ENCODE measurements at regions not wholly inside any gene's neighbourhood (a gene's known extent, or its start where the extent isn't known, plus 50 kb on each side); places are given as distances from the start of the nearest gene placed in this dataset.

- no peaks in the 10 kb centered on the region for H3K36me3 ChIP-seq (ENCODE audit: insufficient read depth, low read length)
- H3K27ac ChIP-seq (ENCODE audit: low read depth, low read length), result no peak overlapping the region
- POLR2A ChIA-PET, result no interaction called here
- no peaks in the 10 kb centered on the region for H3K36me3 Mint-ChIP-seq
- CTCF ChIA-PET, result no interaction called here
- no peak overlapping the region for H3K4me3 Mint-ChIP-seq
- no peaks in the 10 kb centered on the region for H3K27me3 ChIP-seq (ENCODE audit: insufficient read depth, low read length, poor library complexity, severe bottlenecking)
- H3K9me3 Mint-ChIP-seq, result peaks cover 0 to 5% (median 2%) of the 10 kb centered on the region in 5 donors
- no peak overlapping the region for H3K4me3 ChIP-seq (ENCODE audit: low read length)
- no peak for DNase-seq
- no peaks in the 10 kb centered on the region for H3K9me3 ChIP-seq (ENCODE audit: low read length)
- H3K4me1 Mint-ChIP-seq, result no peaks in the 10 kb centered on the region
- H3K4me1 ChIP-seq (ENCODE audit: insufficient read depth, low read length), result no peaks in the 10 kb centered on the region
- no peak overlapping the region for H3K27ac Mint-ChIP-seq
- no peaks in the 10 kb centered on the region for H3K27me3 Mint-ChIP-seq
These were observed 189.6 kb upstream of the NBEA start for GRCh38 chr13:34752283-34752960.

GRCh38 chr13:34756136-34756535 is 185.9 kb upstream of the NBEA start:
- H3K9me3 Mint-ChIP-seq, result peaks cover 0 to 7% (median 4%) of the 10 kb centered on the region in 5 donors

GRCh38 chr13:34756572-34756971 is 185.5 kb upstream of the NBEA start:
- no peak for DNase-seq
- Mint-ChIP-seq H3K27ac (no peak overlapping the region), H3K9me3 (peaks cover 0 to 6% (median 4%) of the 10 kb centered on the region in 5 donors), H3K4me1 (no peaks in the 10 kb centered on the region), H3K4me3 (no peak overlapping the region), H3K27me3 (no peaks in the 10 kb centered on the region), H3K36me3 (no peaks in the 10 kb centered on the region)
- Histone ChIP-seq H3K4me3 (ENCODE audit: low read length) (no peak overlapping the region), H3K4me1 (ENCODE audit: insufficient read depth, low read length) (no peaks in the 10 kb centered on the region), H3K9me3 (ENCODE audit: low read length) (no peaks in the 10 kb centered on the region), H3K27ac (ENCODE audit: low read depth, low read length) (no peak overlapping the region), H3K36me3 (ENCODE audit: insufficient read depth, low read length) (no peaks in the 10 kb centered on the region), H3K27me3 (ENCODE audit: insufficient read depth, low read length, poor library complexity, severe bottlenecking) (no peaks in the 10 kb centered on the region)
- ChIA-PET CTCF (no interaction called here), POLR2A (no interaction called here)

More at GRCh38 chr13:34756136-34756535, 185.9 kb upstream of the NBEA start:
- H3K36me3 ChIP-seq (ENCODE audit: insufficient read depth, low read length), result no peaks in the 10 kb centered on the region
- Mint-ChIP-seq H3K4me1 (no peaks in the 10 kb centered on the region), H3K4me3 (no peak overlapping the region), H3K27ac (no peak overlapping the region), H3K36me3 (no peaks in the 10 kb centered on the region), H3K27me3 (no peaks in the 10 kb centered on the region)
- H3K4me1 ChIP-seq (ENCODE audit: insufficient read depth, low read length), result no peaks in the 10 kb centered on the region
- no peaks in the 10 kb centered on the region for H3K27me3 ChIP-seq (ENCODE audit: insufficient read depth, low read length, poor library complexity, severe bottlenecking)
- ChIA-PET CTCF (no interaction called here), POLR2A (no interaction called here)
- DNase-seq, result no peak
- no peak overlapping the region for H3K27ac ChIP-seq (ENCODE audit: low read depth, low read length)
- no peak overlapping the region for H3K4me3 ChIP-seq (ENCODE audit: low read length)
- H3K9me3 ChIP-seq (ENCODE audit: low read length), result no peaks in the 10 kb centered on the region

- peaks cover 0 to 6% (median 4%) of the 10 kb centered on the region in 5 donors for H3K9me3 Mint-ChIP-seq
- no peaks in the 10 kb centered on the region for H3K4me1 Mint-ChIP-seq
- Histone ChIP-seq H3K36me3 (ENCODE audit: insufficient read depth, low read length) (no peaks in the 10 kb centered on the region), H3K27me3 (ENCODE audit: insufficient read depth, low read length, poor library complexity, severe bottlenecking) (no peaks in the 10 kb centered on the region), H3K27ac (ENCODE audit: low read depth, low read length) (no peak overlapping the region), H3K4me3 (ENCODE audit: low read length) (no peak overlapping the region), H3K4me1 (ENCODE audit: insufficient read depth, low read length) (no peaks in the 10 kb centered on the region), H3K9me3 (ENCODE audit: low read length) (no peaks in the 10 kb centered on the region)
- no peak overlapping the region for H3K27ac Mint-ChIP-seq
- ChIA-PET POLR2A (no interaction called here), CTCF (no interaction called here)
- H3K27me3 Mint-ChIP-seq, result no peaks in the 10 kb centered on the region
- DNase-seq, result no peak
- no peak overlapping the region for H3K4me3 Mint-ChIP-seq
- no peaks in the 10 kb centered on the region for H3K36me3 Mint-ChIP-seq
These were observed 184.6 kb upstream of the NBEA start for GRCh38 chr13:34757441-34757840.

GRCh38 chr13:34758628-34759027 is 183.4 kb upstream of the NBEA start:
- no peak for DNase-seq
- CTCF ChIA-PET, result no interaction called here
- Histone ChIP-seq H3K9me3 (ENCODE audit: low read length) (no peaks in the 10 kb centered on the region), H3K27ac (ENCODE audit: low read depth, low read length) (no peak overlapping the region), H3K36me3 (ENCODE audit: insufficient read depth, low read length) (no peaks in the 10 kb centered on the region), H3K4me1 (ENCODE audit: insufficient read depth, low read length) (no peaks in the 10 kb centered on the region), H3K27me3 (ENCODE audit: insufficient read depth, low read length, poor library complexity, severe bottlenecking) (no peaks in the 10 kb centered on the region), H3K4me3 (ENCODE audit: low read length) (no peak overlapping the region)
- H3K27ac Mint-ChIP-seq, result no peak overlapping the region
- H3K4me1 Mint-ChIP-seq, result no peaks in the 10 kb centered on the region
- H3K36me3 Mint-ChIP-seq, result no peaks in the 10 kb centered on the region
- H3K27me3 Mint-ChIP-seq, result no peaks in the 10 kb centered on the region
- no peak overlapping the region for H3K4me3 Mint-ChIP-seq
- peaks cover 0 to 6% (median 4%) of the 10 kb centered on the region in 5 donors for H3K9me3 Mint-ChIP-seq
- POLR2A ChIA-PET, result no interaction called here

DNA sequence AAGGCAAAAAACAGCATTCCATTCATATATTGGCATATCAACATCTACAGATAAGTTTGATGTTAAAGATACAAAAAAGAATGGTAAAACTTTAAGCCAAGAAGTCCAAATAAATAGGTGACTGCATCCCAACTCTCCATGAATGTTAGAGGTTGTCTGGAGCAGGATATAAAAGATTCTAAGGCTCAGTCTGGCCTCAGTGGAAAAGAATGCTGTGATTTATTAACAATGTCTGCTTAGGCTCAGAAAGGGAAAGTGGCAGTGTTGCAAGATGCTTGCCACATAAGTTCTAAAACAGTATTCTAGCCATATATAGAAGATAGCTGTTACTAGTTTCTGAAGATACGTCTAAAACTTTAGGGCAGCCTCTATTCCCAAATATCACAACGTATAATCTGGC is 179.8 kb upstream of the NBEA start:
- ChIA-PET CTCF (no interaction called here), POLR2A (no interaction called here)
- Mint-ChIP-seq H3K4me3 (no peak overlapping the region), H3K4me1 (no peaks in the 10 kb centered on the region), H3K36me3 (no peaks in the 10 kb centered on the region), H3K27ac (no peak overlapping the region), H3K9me3 (peaks cover 3 to 9% (median 5%) of the 10 kb centered on the region in 5 donors), H3K27me3 (no peaks in the 10 kb centered on the region)
- no peaks in the 10 kb centered on the region for H3K4me1 ChIP-seq (ENCODE audit: insufficient read depth, low read length)
- H3K9me3 ChIP-seq (ENCODE audit: low read length), result no peaks in the 10 kb centered on the region
- H3K27ac ChIP-seq (ENCODE audit: low read depth, low read length), result no peak overlapping the region
- H3K36me3 ChIP-seq (ENCODE audit: insufficient read depth, low read length), result no peaks in the 10 kb centered on the region
- no peaks in the 10 kb centered on the region for H3K27me3 ChIP-seq (ENCODE audit: insufficient read depth, low read length, poor library complexity, severe bottlenecking)
- H3K4me3 ChIP-seq (ENCODE audit: low read length), result no peak overlapping the region
- no peak for DNase-seq

DNA sequence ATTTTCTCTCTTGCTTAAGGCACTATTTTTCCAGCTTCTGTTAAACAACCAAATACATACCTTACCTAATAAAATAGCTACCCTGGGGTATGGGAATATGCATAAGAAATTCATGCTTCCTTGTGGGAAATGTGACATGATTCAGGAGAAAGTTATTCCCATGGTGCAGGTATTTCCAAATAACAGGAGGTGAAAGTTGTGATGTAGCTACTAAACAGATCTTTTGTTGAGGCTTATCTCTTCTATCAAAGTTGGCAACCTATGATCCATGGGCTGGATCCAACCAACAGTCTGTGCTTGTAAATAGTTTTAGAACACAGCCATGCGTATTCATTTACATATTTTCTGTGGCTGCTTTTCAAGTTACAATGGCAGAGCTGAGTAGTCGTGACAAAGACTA is 177.8 kb upstream of the NBEA start:
- CTCF ChIA-PET, result no interaction called here
- H3K4me3 Mint-ChIP-seq, result no peak overlapping the region
- no peaks in the 10 kb centered on the region for H3K27me3 ChIP-seq (ENCODE audit: insufficient read depth, low read length, poor library complexity, severe bottlenecking)

GRCh38 chr13:34765446-34766180 is 176.5 kb upstream of the NBEA start:
- Histone ChIP-seq H3K9me3 (ENCODE audit: low read length) (no peaks in the 10 kb centered on the region), H3K4me1 (ENCODE audit: insufficient read depth, low read length) (no peaks in the 10 kb centered on the region), H3K36me3 (ENCODE audit: insufficient read depth, low read length) (no peaks in the 10 kb centered on the region), H3K27ac (ENCODE audit: low read depth, low read length) (no peak overlapping the region), H3K4me3 (ENCODE audit: low read length) (no peak overlapping the region), H3K27me3 (ENCODE audit: insufficient read depth, low read length, poor library complexity, severe bottlenecking) (no peaks in the 10 kb centered on the region)
- Mint-ChIP-seq H3K27ac (no peak overlapping the region), H3K36me3 (no peaks in the 10 kb centered on the region), H3K9me3 (peaks cover 2 to 10% (median 6%) of the 10 kb centered on the region in 5 donors), H3K4me3 (no peak overlapping the region), H3K27me3 (no peaks in the 10 kb centered on the region), H3K4me1 (no peaks in the 10 kb centered on the region)
- ChIA-PET POLR2A (no interaction called here), CTCF (no interaction called here)
- DNase-seq, result no peak

More for the DNA sequence above, 177.8 kb upstream of the NBEA start:
- no peak overlapping the region for H3K4me3 ChIP-seq (ENCODE audit: low read length)
- no peak overlapping the region for H3K27ac ChIP-seq (ENCODE audit: low read depth, low read length)
- POLR2A ChIA-PET, result no interaction called here
- H3K27me3 Mint-ChIP-seq, result no peaks in the 10 kb centered on the region
- no peaks in the 10 kb centered on the region for H3K9me3 ChIP-seq (ENCODE audit: low read length)
- H3K9me3 Mint-ChIP-seq, result peaks cover 3 to 7% (median 5%) of the 10 kb centered on the region in 5 donors
- no peak overlapping the region for H3K27ac Mint-ChIP-seq
- no peak for DNase-seq
- H3K36me3 ChIP-seq (ENCODE audit: insufficient read depth, low read length), result no peaks in the 10 kb centered on the region
- H3K36me3 Mint-ChIP-seq, result no peaks in the 10 kb centered on the region
- H3K4me1 ChIP-seq (ENCODE audit: insufficient read depth, low read length), result no peaks in the 10 kb centered on the region
- no peaks in the 10 kb centered on the region for H3K4me1 Mint-ChIP-seq

All from CD8-positive, alpha-beta memory T cell (primary cell).